Epithelial cell of esophagus (primary cell): ENCODE measurements at regions not wholly inside any gene's neighbourhood (a gene's known extent, or its start where the extent isn't known, plus 50 kb on each side); places are given as distances from the start of the nearest gene placed in this dataset.
A peak's percentile ranks its signal among the peaks of the same experiment; 100 is the strongest.

Source experiments
- DNase-seq: peaks from one replicate; pipeline ENCODE4 v3.0.0; 2010; ENCODE audit warnings: low read depth
- H3K4me3 ChIP-seq: 2 replicates; pipeline ENCODE4 v1.5.1; 2011; ENCODE audit warnings: mild to moderate bottlenecking, low read length, control low read depth
- CTCF ChIP-seq: IDR thresholded peaks from 2 replicates; pipeline ENCODE4 v1.5.1; 2011; ENCODE audit warnings: low read depth, mild to moderate bottlenecking, low read length, control low read depth, inconsistent platforms; ENCODE audit not compliant: insufficient read depth; ENCODE audit errors: missing control alignments

GRCh38 chr3:152574461-152575079 lies 260.4 kb upstream of the P2RY1 start:
- peak; percentile 60 for DNase-seq
- H3K4me3 ChIP-seq = no peak overlapping the region

GRCh38 chr3:152578769-152579168 lies 256.2 kb upstream of the P2RY1 start:
- no peak overlapping the region for H3K4me3 ChIP-seq
- TF ChIP-seq CTCF = no peak
- DNase-seq = no peak

More at GRCh38 chr3:152574461-152575079, 260.4 kb upstream of the P2RY1 start:
- TF ChIP-seq CTCF = peak; percentile 67

- no peak for TF ChIP-seq CTCF
- DNase-seq = no peak
- H3K4me3 ChIP-seq = no peak overlapping the region
These were observed 253.0 kb upstream of the P2RY1 start for GRCh38 chr3:152581951-152582350.

GRCh38 chr3:152583963-152584362 lies 251.0 kb upstream of the P2RY1 start:
- DNase-seq = no peak
- no peak overlapping the region for H3K4me3 ChIP-seq
- no peak for TF ChIP-seq CTCF

GRCh38 chr3:152586974-152587373 lies 248.0 kb upstream of the P2RY1 start:
- DNase-seq = no peak
- TF ChIP-seq CTCF = no peak
- H3K4me3 ChIP-seq = no peak overlapping the region

GRCh38 chr3:152587861-152588260 lies 247.1 kb upstream of the P2RY1 start:
- DNase-seq = no peak
- no peak overlapping the region for H3K4me3 ChIP-seq
- no peak for TF ChIP-seq CTCF

- no peak overlapping the region for H3K4me3 ChIP-seq
- DNase-seq = no peak
- no peak for TF ChIP-seq CTCF
These were observed 245.3 kb upstream of the P2RY1 start for GRCh38 chr3:152589644-152590043.
